ENCODE measurements at regions not wholly inside any gene's neighbourhood (a gene's known extent, or its start where the extent isn't known, plus 50 kb on each side); places are given as distances from the start of the nearest gene placed in this dataset.

DNA sequence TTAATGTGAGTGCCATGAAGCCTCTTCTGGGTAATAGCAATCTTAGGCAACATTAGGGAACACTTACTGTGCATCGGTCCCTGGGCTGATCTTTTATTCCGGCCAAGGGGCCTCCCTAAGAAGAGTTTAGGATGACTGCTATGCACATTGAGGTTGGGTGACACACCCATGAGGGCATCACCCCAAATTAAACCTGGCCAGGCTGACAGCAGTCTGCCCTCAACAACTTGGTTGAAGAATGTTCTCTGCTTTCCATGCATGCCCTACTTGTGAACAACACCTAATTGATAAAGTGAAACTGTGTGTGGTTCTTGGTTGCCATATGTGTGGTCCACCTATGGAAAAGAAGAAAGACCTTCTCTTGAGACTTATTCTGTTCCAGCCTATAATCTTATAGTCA, 1098.0 kb downstream of the BCL11B start:
- WGBS (ENCODE audit: low lambda C conversion rate): no CpG with 5 or more reads among the region's 2 CpGs
- Histone ChIP-seq H3K9me3 (no peaks in the 10 kb centered on the region), H3K36me3 (replicated peaks in 1 of 2; ENCODE audit: control insufficient read depth in 1 of 2, insufficient read depth in 2 of 2, low read length in 1 of 2) (no peaks in the 10 kb centered on the region), H3K4me3 (ENCODE audit: low read depth in 2 of 2, low read length in 1 of 2) (no peak overlapping the region), H3K79me2 (ENCODE audit: insufficient read depth) (no peaks in the 10 kb centered on the region), H3K9ac (no peak overlapping the region), H3K27ac (ENCODE audit: low read depth in 2 of 2, low read length in 1 of 2) (no peak overlapping the region), H3F3A (replicated peaks; ENCODE audit: insufficient read depth) (no peaks in the 10 kb centered on the region), H3K9me2 (no peaks in the 10 kb centered on the region), H3K27me3 (ENCODE audit: insufficient read depth) (no peaks in the 10 kb centered on the region), H2AFZ (ENCODE audit: low read depth) (no peak overlapping the region), H3K4me2 (no peak overlapping the region), H3K4me1 (ENCODE audit: control insufficient read depth in 1 of 2, insufficient read depth in 2 of 2, low read depth in 1 of 2, low read length in 1 of 2) (no peaks in the 10 kb centered on the region), H4K20me1 (ENCODE audit: insufficient read depth) (no peaks in the 10 kb centered on the region)
- DNase-seq: no peak
- ChIA-PET CTCF (no interaction called here), POLR2A (no interaction called here)
- TF ChIP-seq GATA2 (CRISPR knock-in tag; IDR thresholded peaks at IDR 0.05): no peak
- no peak for TF ChIP-seq GABPA (IDR thresholded peaks at IDR 0.05; ENCODE audit: low read depth)
- no peak for TF ChIP-seq EZH2phosphoT487 (IDR thresholded peaks at IDR 0.05; ENCODE audit: borderline replicate concordance, low read depth)
- TF ChIP-seq, protein P1, sequence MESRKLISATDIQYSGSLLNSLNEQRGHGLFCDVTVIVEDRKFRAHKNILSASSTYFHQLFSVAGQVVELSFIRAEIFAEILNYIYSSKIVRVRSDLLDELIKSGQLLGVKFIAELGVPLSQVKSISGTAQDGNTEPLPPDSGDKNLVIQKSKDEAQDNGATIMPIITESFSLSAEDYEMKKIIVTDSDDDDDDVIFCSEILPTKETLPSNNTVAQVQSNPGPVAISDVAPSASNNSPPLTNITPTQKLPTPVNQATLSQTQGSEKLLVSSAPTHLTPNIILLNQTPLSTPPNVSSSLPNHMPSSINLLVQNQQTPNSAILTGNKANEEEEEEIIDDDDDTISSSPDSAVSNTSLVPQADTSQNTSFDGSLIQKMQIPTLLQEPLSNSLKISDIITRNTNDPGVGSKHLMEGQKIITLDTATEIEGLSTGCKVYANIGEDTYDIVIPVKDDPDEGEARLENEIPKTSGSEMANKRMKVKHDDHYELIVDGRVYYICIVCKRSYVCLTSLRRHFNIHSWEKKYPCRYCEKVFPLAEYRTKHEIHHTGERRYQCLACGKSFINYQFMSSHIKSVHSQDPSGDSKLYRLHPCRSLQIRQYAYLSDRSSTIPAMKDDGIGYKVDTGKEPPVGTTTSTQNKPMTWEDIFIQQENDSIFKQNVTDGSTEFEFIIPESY (IDR thresholded peaks at IDR 0.05; ENCODE audit: borderline replicate concordance, low read depth): no peak
- no peak for TF ChIP-seq FOSL2 (IDR thresholded peaks at IDR 0.05; ENCODE audit: borderline replicate concordance, low read depth)
- no peak for TF ChIP-seq MEF2A (IDR thresholded peaks at IDR 0.05; ENCODE audit: borderline replicate concordance, low read depth)
- no peak for TF ChIP-seq SIN3A (IDR thresholded peaks at IDR 0.05; ENCODE audit: borderline replicate concordance, low read depth, low read length)
- no peak for TF ChIP-seq TAF1 (IDR thresholded peaks at IDR 0.05; ENCODE audit: borderline replicate concordance, low read depth, low read length)
- no peak for TF ChIP-seq USF2 (IDR thresholded peaks at IDR 0.05; ENCODE audit: borderline replicate concordance, low read depth, low read length)
- no peak for TF ChIP-seq RXRA (IDR thresholded peaks at IDR 0.05; ENCODE audit: borderline replicate concordance, low read depth)

GRCh38 chr14:98175436-98175835, 1096.6 kb downstream of the BCL11B start:
- POLR2A ChIA-PET: no interaction called here
- Histone ChIP-seq H4K20me1 (ENCODE audit: insufficient read depth) (no peaks in the 10 kb centered on the region), H3K9me3 (no peaks in the 10 kb centered on the region), H3K27me3 (ENCODE audit: insufficient read depth) (no peaks in the 10 kb centered on the region), H2AFZ (ENCODE audit: low read depth) (no peak overlapping the region), H3K27ac (ENCODE audit: low read depth in 2 of 2, low read length in 1 of 2) (no peak overlapping the region), H3K79me2 (ENCODE audit: insufficient read depth) (no peaks in the 10 kb centered on the region), H3K4me1 (ENCODE audit: control insufficient read depth in 1 of 2, insufficient read depth in 2 of 2, low read depth in 1 of 2, low read length in 1 of 2) (no peaks in the 10 kb centered on the region), H3K4me3 (ENCODE audit: low read depth in 2 of 2, low read length in 1 of 2) (no peak overlapping the region), H3K9ac (no peak overlapping the region), H3K36me3 (replicated peaks in 1 of 2; ENCODE audit: control insufficient read depth in 1 of 2, insufficient read depth in 2 of 2, low read length in 1 of 2) (no peaks in the 10 kb centered on the region), H3K9me2 (no peaks in the 10 kb centered on the region), H3K4me2 (no peak overlapping the region), H3F3A (replicated peaks; ENCODE audit: insufficient read depth) (no peaks in the 10 kb centered on the region)
- TF ChIP-seq NFIC (IDR thresholded peaks at IDR 0.05; ENCODE audit: borderline replicate concordance) (no peak), NRF1 (IDR thresholded peaks at IDR 0.05; ENCODE audit: low read depth, low read length) (no peak), POLR2AphosphoS5 (IDR thresholded peaks at IDR 0.05; ENCODE audit: low read depth, low read length) (no peak), SMC3 (IDR thresholded peaks at IDR 0.05; ENCODE audit: low read depth, low read length) (no peak), TEAD4 (IDR thresholded peaks at IDR 0.05; ENCODE audit: borderline replicate concordance, insufficient read depth) (no peak), RXRA (IDR thresholded peaks at IDR 0.05; ENCODE audit: borderline replicate concordance, low read depth) (no peak), RAD21 (IDR thresholded peaks at IDR 0.05; ENCODE audit: low read length) (no peak), TAF1 (IDR thresholded peaks at IDR 0.05; ENCODE audit: borderline replicate concordance, low read depth, low read length) (no peak), JUND (IDR thresholded peaks at IDR 0.05) (no peak), RCOR1 (IDR thresholded peaks at IDR 0.05; ENCODE audit: low read length) (no peak), EZH2phosphoT487 (IDR thresholded peaks at IDR 0.05; ENCODE audit: borderline replicate concordance, low read depth) (no peak), TCF12 (IDR thresholded peaks at IDR 0.05) (no peak)
- TF ChIP-seq, protein P2, sequence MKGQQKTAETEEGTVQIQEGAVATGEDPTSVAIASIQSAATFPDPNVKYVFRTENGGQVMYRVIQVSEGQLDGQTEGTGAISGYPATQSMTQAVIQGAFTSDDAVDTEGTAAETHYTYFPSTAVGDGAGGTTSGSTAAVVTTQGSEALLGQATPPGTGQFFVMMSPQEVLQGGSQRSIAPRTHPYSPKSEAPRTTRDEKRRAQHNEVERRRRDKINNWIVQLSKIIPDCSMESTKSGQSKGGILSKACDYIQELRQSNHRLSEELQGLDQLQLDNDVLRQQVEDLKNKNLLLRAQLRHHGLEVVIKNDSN (IDR thresholded peaks at IDR 0.05; ENCODE audit: borderline replicate concordance, low read depth): no peak
- WGBS (ENCODE audit: low lambda C conversion rate): 7% methylated on average over 4 of the region's 4 CpGs
- no peak for DNase-seq
- CTCF ChIA-PET: no interaction called here

Measured in SK-N-SH (cell line).